RWPE1 (cell line): ENCODE measurements at regions not wholly inside any gene's neighbourhood (a gene's known extent, or its start where the extent isn't known, plus 50 kb on each side); places are given as distances from the start of the nearest gene placed in this dataset.

Experiments used
- CTCF ChIA-PET: fragments of 350-600 bp; sonication (Branson Sonifier 250); formaldehyde crosslinking; extraction: SDS; loops from one replicate; lab custom pipeline; 2021; lab: Yijun Ruan, JAX
- POLR2A ChIA-PET: fragments of 400-600 bp; formaldehyde crosslinking; extraction: SDS; loops from one replicate; lab custom pipeline; 2020; ENCODE audit warnings: antibody characterized with exemption; ENCODE audit not compliant: low non-redundant PET; lab: Yijun Ruan, JAX
- DNase-seq: peaks from one replicate; pipeline ENCODE4 v3.0.0; 2012; ENCODE audit warnings: low spot score
- H3K27ac ChIP-seq: fragments of 450-650 bp; 2 replicates; pipeline ENCODE4 v1.5.1; 2017
- CTCF ChIP-seq: fragments of 450-650 bp; conservative IDR thresholded peaks from 2 replicates; pipeline ENCODE4 v1.5.1; 2017; ENCODE audit warnings: low read depth, mild to moderate bottlenecking

GRCh38 chr7:110157631-110158362 is 933.1 kb upstream of the LRRN3 start:
- CTCF ChIA-PET = no interaction called here
- DNase-seq = peak; percentile 3
- POLR2A ChIA-PET = no interaction called here
- H3K27ac ChIP-seq = no peak overlapping the region
- TF ChIP-seq CTCF = no peak

GRCh38 chr7:110168010-110168409 is 922.9 kb upstream of the LRRN3 start:
- H3K27ac ChIP-seq = no peak overlapping the region
- POLR2A ChIA-PET = no interaction called here
- no peak for DNase-seq
- CTCF ChIA-PET = no interaction called here
- no peak for TF ChIP-seq CTCF

- H3K27ac ChIP-seq = no peak overlapping the region
- TF ChIP-seq CTCF = no peak
- DNase-seq = no peak
- CTCF ChIA-PET = no interaction called here
- POLR2A ChIA-PET = no interaction called here
These were observed 920.1 kb upstream of the LRRN3 start for GRCh38 chr7:110170841-110171240.

- H3K27ac ChIP-seq = no peak overlapping the region
- ChIA-PET POLR2A (no interaction called here), CTCF (no interaction called here)
- DNase-seq = no peak
- TF ChIP-seq CTCF = no peak
These were observed 913.5 kb upstream of the LRRN3 start for GRCh38 chr7:110177463-110177862.

GRCh38 chr7:110179037-110179436 is 911.9 kb upstream of the LRRN3 start:
- CTCF ChIA-PET = no interaction called here
- TF ChIP-seq CTCF = no peak
- no peak for DNase-seq
- POLR2A ChIA-PET = no interaction called here
- H3K27ac ChIP-seq = no peak overlapping the region

GRCh38 chr7:110181768-110182167 is 909.2 kb upstream of the LRRN3 start:
- TF ChIP-seq CTCF = no peak
- ChIA-PET POLR2A (no interaction called here), CTCF (interaction anchor here (0.6 to 0.7 kb wide), 2 partner anchors 439 to 822 kb away, joined by 4 read pairs; no protein-coding TSS in a partner anchor)
- DNase-seq = no peak
- H3K27ac ChIP-seq = no peak overlapping the region
